ENCODE measurements at regions not wholly inside any gene's neighbourhood (a gene's known extent, or its start where the extent isn't known, plus 50 kb on each side); places are given as distances from the start of the nearest gene placed in this dataset.
"Not testable (repeated sequence)": the region's sequence is repeated elsewhere in the genome, so short reads cannot be mapped to it uniquely, and the experiment has no call there.

- no peak for ATAC-seq
Measured at GRCh38 chr5:123987956-123988355, 476.0 kb downstream of the CSNK1G3 start.

GRCh38 chr5:123976379-123977033 lies 464.5 kb downstream of the CSNK1G3 start:
- no peak for ATAC-seq
- TF ChIP-seq PPARA (CRISPR knock-in tag; IDR thresholded peaks at IDR 0.05; ENCODE audit: borderline replicate concordance) (no peak), CREB5 (CRISPR knock-in tag; IDR thresholded peaks at IDR 0.05; ENCODE audit: low read depth) (no peak), ISL1 (CRISPR knock-in tag; IDR thresholded peaks at IDR 0.05) (no peak), ZNF70 (CRISPR knock-in tag; IDR thresholded peaks at IDR 0.05) (no peak)

More at GRCh38 chr5:123987956-123988355, 476.0 kb downstream of the CSNK1G3 start:
- TF ChIP-seq ZFP30 (CRISPR knock-in tag; IDR thresholded peaks at IDR 0.05), result no peak
- TF ChIP-seq POU6F1 (CRISPR knock-in tag; IDR thresholded peaks at IDR 0.05; ENCODE audit: borderline replicate concordance, low read depth), result no peak
- no peak for TF ChIP-seq ESRRG (CRISPR knock-in tag; IDR thresholded peaks at IDR 0.05)
- TF ChIP-seq ZNF565 (CRISPR knock-in tag; conservative IDR thresholded peaks at IDR 0.05; ENCODE audit: low read depth), result no peak
- no peak for TF ChIP-seq ZNF8 (CRISPR knock-in tag; IDR thresholded peaks at IDR 0.05)
- no peak for TF ChIP-seq TCF4 (CRISPR knock-in tag; IDR thresholded peaks at IDR 0.05; ENCODE audit: borderline replicate concordance)
- no peak for TF ChIP-seq ARNTL (CRISPR knock-in tag; IDR thresholded peaks at IDR 0.05; ENCODE audit: borderline replicate concordance, low read depth)
- no peak for TF ChIP-seq PPARA (CRISPR knock-in tag; IDR thresholded peaks at IDR 0.05; ENCODE audit: borderline replicate concordance)
- TF ChIP-seq BACH2 (CRISPR knock-in tag; IDR thresholded peaks at IDR 0.05; ENCODE audit: borderline replicate concordance), result no peak
- TF ChIP-seq PATZ1 (CRISPR knock-in tag; IDR thresholded peaks at IDR 0.05; ENCODE audit: borderline replicate concordance), result no peak
- no peak for TF ChIP-seq TSHZ2 (CRISPR knock-in tag; IDR thresholded peaks at IDR 0.05)
- no peak for TF ChIP-seq TOX (CRISPR knock-in tag; IDR thresholded peaks at IDR 0.05; ENCODE audit: borderline replicate concordance)

GRCh38 chr5:123975521-123975920 lies 463.5 kb downstream of the CSNK1G3 start:
- ATAC-seq, result not testable (repeated sequence)

GRCh38 chr5:123966781-123967180 lies 454.8 kb downstream of the CSNK1G3 start:
- no peak for TF ChIP-seq ZNF8 (CRISPR knock-in tag; IDR thresholded peaks at IDR 0.05)
- TF ChIP-seq CREB5 (CRISPR knock-in tag; IDR thresholded peaks at IDR 0.05; ENCODE audit: low read depth), result no peak
- TF ChIP-seq RARB (CRISPR knock-in tag; IDR thresholded peaks at IDR 0.05), result no peak
- no peak for TF ChIP-seq PPARA (CRISPR knock-in tag; IDR thresholded peaks at IDR 0.05; ENCODE audit: borderline replicate concordance)
- no peak for TF ChIP-seq TCF4 (CRISPR knock-in tag; IDR thresholded peaks at IDR 0.05; ENCODE audit: borderline replicate concordance)
- no peak for TF ChIP-seq ZNF70 (CRISPR knock-in tag; IDR thresholded peaks at IDR 0.05)
- TF ChIP-seq ZFP3 (CRISPR knock-in tag; IDR thresholded peaks at IDR 0.05), result no peak
- no peak for TF ChIP-seq BACH2 (CRISPR knock-in tag; IDR thresholded peaks at IDR 0.05; ENCODE audit: borderline replicate concordance)
- no peak for TF ChIP-seq TOX (CRISPR knock-in tag; IDR thresholded peaks at IDR 0.05; ENCODE audit: borderline replicate concordance)
- no peak for TF ChIP-seq POU6F1 (CRISPR knock-in tag; IDR thresholded peaks at IDR 0.05; ENCODE audit: borderline replicate concordance, low read depth)
- no peak for TF ChIP-seq SNAI2 (CRISPR knock-in tag; IDR thresholded peaks at IDR 0.05)
- TF ChIP-seq ZC3H10 (CRISPR knock-in tag; IDR thresholded peaks at IDR 0.05), result no peak
- TF ChIP-seq CSRNP3 (CRISPR knock-in tag; IDR thresholded peaks at IDR 0.05), result no peak
- TF ChIP-seq CSDC2 (CRISPR knock-in tag; IDR thresholded peaks at IDR 0.05), result no peak
- ATAC-seq, result no peak
